ENCODE measurements at regions not wholly inside any gene's neighbourhood (a gene's known extent, or its start where the extent isn't known, plus 50 kb on each side); places are given as distances from the start of the nearest gene placed in this dataset.

DNA sequence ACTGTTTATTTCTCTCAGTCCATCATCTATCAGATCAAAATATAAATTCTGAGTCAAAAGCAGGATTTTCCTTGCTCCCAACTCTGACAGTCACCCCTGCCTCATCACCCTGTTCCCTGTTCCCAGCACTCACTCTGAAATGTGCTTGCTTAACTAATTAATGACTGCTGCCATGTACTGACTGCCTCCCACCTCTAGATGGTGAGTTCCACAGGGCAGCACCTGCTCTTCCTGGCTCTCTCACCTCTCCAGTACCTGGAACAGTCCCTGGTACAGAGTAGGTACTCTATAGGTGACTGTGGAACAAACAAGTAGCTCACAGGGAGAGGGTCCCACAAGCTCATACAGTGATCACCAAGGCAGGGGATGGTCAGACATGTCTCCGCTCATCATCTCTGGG, 114.3 kb upstream of the C16orf82 start:
- TF ChIP-seq POLR2A (IDR thresholded peaks at IDR 0.05) (no peak), CTCF (IDR thresholded peaks at IDR 0.05) (no peak)
